AG04449 (cell line): ENCODE measurements at regions not wholly inside any gene's neighbourhood (a gene's known extent, or its start where the extent isn't known, plus 50 kb on each side); places are given as distances from the start of the nearest gene placed in this dataset.

Experiments used
- CTCF ChIA-PET: fragments of 350-600 bp; formaldehyde crosslinking; extraction: SDS; loops from one replicate; lab custom pipeline; 2021; ENCODE audit warnings: antibody characterized with exemption; lab: Yijun Ruan, JAX
- POLR2A ChIA-PET: fragments of 400-600, 350-600 bp; formaldehyde crosslinking; extraction: SDS; loops from one replicate; lab custom pipeline; 2020; ENCODE audit warnings: antibody characterized with exemption, inconsistent platforms; lab: Yijun Ruan, JAX
- DNase-seq: peaks from one replicate; pipeline ENCODE4 v3.0.0-alpha.2; 2010; ENCODE audit warnings: low read depth, low spot score
- H3K4me3 ChIP-seq: 2 replicates; pipeline ENCODE4 v1.5.1; 2011; ENCODE audit warnings: low read depth, mild to moderate bottlenecking, control low read depth, low read length
- CTCF ChIP-seq: IDR thresholded peaks from one replicate; pipeline ENCODE4 v1.5.1; 2011; ENCODE audit warnings: mild to moderate bottlenecking, moderate library complexity, low read length, control low read depth, inconsistent platforms; ENCODE audit not compliant: insufficient read depth; ENCODE audit errors: missing control alignments

- ChIA-PET POLR2A (no interaction called here), CTCF (no interaction called here)
- no peak for TF ChIP-seq CTCF
- H3K4me3 ChIP-seq, result no peak overlapping the region
- no peak for DNase-seq
These were observed 57.9 kb upstream of the NPAP1 start for GRCh38 chr15:24617646-24618045.

GRCh38 chr15:24621630-24622215 is 53.9 kb upstream of the NPAP1 start:
- DNase-seq, result no peak
- no peak overlapping the region for H3K4me3 ChIP-seq
- ChIA-PET CTCF (no interaction called here), POLR2A (no interaction called here)
- TF ChIP-seq CTCF, result no peak
